Mesenchymal stem cell (in vitro differentiated cells and primary cell): ENCODE measurements at regions not wholly inside any gene's neighbourhood (a gene's known extent, or its start where the extent isn't known, plus 50 kb on each side); places are given as distances from the start of the nearest gene placed in this dataset.

ENCODE experiments used
- DNase-seq: peaks from one replicate; pipeline ENCODE4 v3.0.0-alpha.2; 2013
- H2AFZ ChIP-seq: one replicate; pipeline ENCODE4 v1.6.1; 2013; ENCODE audit warnings: low read depth, mild to moderate bottlenecking, control low read depth, inconsistent platforms, low read length, moderate library complexity
- H2AK5ac ChIP-seq: 2 replicates; pipeline ENCODE4 v1.6.1; 2013; ENCODE audit warnings: low read length, moderate library complexity, mild to moderate bottlenecking, inconsistent platforms; ENCODE audit not compliant: severe bottlenecking
- H2BK120ac ChIP-seq: one replicate; pipeline ENCODE4 v1.6.1; 2013; ENCODE audit warnings: low read depth, mild to moderate bottlenecking, inconsistent platforms, low read length, moderate library complexity
- H2BK12ac ChIP-seq, 2 experiments: one replicate each; pipeline ENCODE4 v1.6.1; 2013; ENCODE audit warnings: inconsistent platforms in 2 of 2, low read length in 2 of 2, mild to moderate bottlenecking in 2 of 2, moderate library complexity in 2 of 2, control low read depth in 1 of 2
- H2BK15ac ChIP-seq: one replicate; pipeline ENCODE4 v1.6.1; 2013; ENCODE audit warnings: mild to moderate bottlenecking, low read depth, inconsistent platforms; ENCODE audit not compliant: poor library complexity, severe bottlenecking
- H2BK5ac ChIP-seq: 2 replicates; pipeline ENCODE4 v1.6.1; 2013; ENCODE audit warnings: low read depth, mild to moderate bottlenecking, low read length, control low read depth, inconsistent platforms; ENCODE audit not compliant: poor library complexity, severe bottlenecking
- H3K14ac ChIP-seq, 2 experiments: one replicate each; pipeline ENCODE4 v1.6.1; 2013; ENCODE audit warnings: inconsistent platforms in 2 of 2, low read length in 2 of 2, control low read depth in 1 of 2, mild to moderate bottlenecking in 1 of 2, moderate library complexity in 1 of 2
- H3K18ac ChIP-seq, 2 experiments: one replicate each; pipeline ENCODE4 v1.6.1; 2013; ENCODE audit warnings: inconsistent platforms in 2 of 2, low read length in 2 of 2, control low read depth in 1 of 2, low read depth in 1 of 2, mild to moderate bottlenecking in 1 of 2
- H3K23ac ChIP-seq, 2 experiments: one replicate each; pipeline ENCODE4 v1.6.1; 2013; ENCODE audit warnings: inconsistent platforms in 2 of 2, low read length in 2 of 2, mild to moderate bottlenecking in 2 of 2, moderate library complexity in 2 of 2, control low read depth in 1 of 2
- H3K27ac ChIP-seq: 2 replicates; pipeline ENCODE4 v1.5.1; 2013; ENCODE audit warnings: mild to moderate bottlenecking, moderate library complexity, low read length, control low read depth, inconsistent platforms; ENCODE audit not compliant: poor library complexity, severe bottlenecking
- H3K27me3 ChIP-seq, 2 experiments: 2 replicates each; pipeline versions ENCODE4 v1.6.1 to v1.7.0; 2013; ENCODE audit warnings: low read length in 2 of 2, mild to moderate bottlenecking in 2 of 2, moderate library complexity in 2 of 2, control low read depth in 1 of 2, inconsistent platforms in 1 of 2; ENCODE audit not compliant: control insufficient read depth in 1 of 2, insufficient read depth in 1 of 2
- H3K36me3 ChIP-seq, 2 experiments: 2 replicates each; pipeline versions ENCODE4 v1.6.1 to v1.7.0; 2013; ENCODE audit warnings: low read length in 2 of 2, control low read depth in 1 of 2, inconsistent platforms in 1 of 2, low read depth in 1 of 2, mild to moderate bottlenecking in 1 of 2; ENCODE audit not compliant: insufficient read depth in 2 of 2, control insufficient read depth in 1 of 2
- H3K4ac ChIP-seq, 2 experiments: one replicate each; pipeline ENCODE4 v1.6.1; 2013; ENCODE audit warnings: inconsistent platforms in 2 of 2, low read length in 2 of 2, mild to moderate bottlenecking in 2 of 2, moderate library complexity in 2 of 2, control low read depth in 1 of 2, low read depth in 1 of 2
- H3K4me1 ChIP-seq: 2 replicates; pipeline ENCODE4 v1.6.1; 2013; ENCODE audit warnings: low read depth, low read length, control low read depth; ENCODE audit not compliant: control insufficient read depth, insufficient read depth
- H3K4me2 ChIP-seq: 2 replicates; pipeline ENCODE4 v1.6.1; 2013; ENCODE audit warnings: low read length, mild to moderate bottlenecking, inconsistent platforms; ENCODE audit not compliant: poor library complexity, severe bottlenecking
- H3K4me3 ChIP-seq, 2 experiments: 2 replicates each; pipeline versions ENCODE4 v1.5.1 to v1.7.0; 2013; ENCODE audit warnings: low read length in 2 of 2, mild to moderate bottlenecking in 2 of 2, control low read depth in 1 of 2, low read depth in 1 of 2; ENCODE audit not compliant: insufficient read depth in 1 of 2
- H3K79me1 ChIP-seq: replicated peaks from 2 replicates; pipeline ENCODE4 v1.6.1; 2013; ENCODE audit warnings: mild to moderate bottlenecking, control low read depth, low read length, inconsistent platforms; ENCODE audit not compliant: poor library complexity, severe bottlenecking
- H3K9ac ChIP-seq: 2 replicates; pipeline ENCODE4 v1.7.0; 2013; ENCODE audit warnings: mild to moderate bottlenecking, low read length, moderate library complexity
- H3K9me3 ChIP-seq: 2 replicates; pipeline ENCODE4 v1.7.0; 2013; ENCODE audit warnings: mild to moderate bottlenecking, low read length; ENCODE audit not compliant: control insufficient read depth
- H4K8ac ChIP-seq: one replicate; pipeline ENCODE4 v1.6.1; 2013; ENCODE audit warnings: inconsistent platforms, mild to moderate bottlenecking, low read length, moderate library complexity
- H4K91ac ChIP-seq: one replicate; pipeline ENCODE4 v1.6.1; 2013; ENCODE audit warnings: mild to moderate bottlenecking, low read length, inconsistent platforms
- WGBS: methylation state at CpG from one replicate; pipeline ENCODE4 v1.1.7; 2013; ENCODE audit warnings: mixed read lengths; 5-methylcytosine and 5-hydroxymethylcytosine counted together

- H4K91ac ChIP-seq, result no peak overlapping the region
- H3K23ac ChIP-seq, result no peak overlapping the region
- H2BK15ac ChIP-seq, result no peak overlapping the region
- H2BK12ac ChIP-seq, result no peak overlapping the region
- H3K9me3 ChIP-seq, result no peaks in the 10 kb centered on the region
- no peaks in the 10 kb centered on the region for H3K79me1 ChIP-seq
- DNase-seq, result peak; percentile 84
- no peak overlapping the region for H2AFZ ChIP-seq
- H3K27ac ChIP-seq, result no peak overlapping the region
- H3K18ac ChIP-seq, result no peak overlapping the region
- WGBS, result 85% methylated on average over 10 of the region's 17 CpGs
- H2BK120ac ChIP-seq, result no peak overlapping the region
- no peak overlapping the region for H2AK5ac ChIP-seq
- no peaks in the 10 kb centered on the region for H3K36me3 ChIP-seq
- H3K4me1 ChIP-seq, result peaks cover 4% of the 10 kb centered on the region
- H2BK5ac ChIP-seq, result no peak overlapping the region
- no peak overlapping the region for H3K4ac ChIP-seq
- H3K27me3 ChIP-seq, result peaks cover 14 to 28% of the 10 kb centered on the region in 2 experiments
- no peak overlapping the region for H3K14ac ChIP-seq
- H3K4me2 ChIP-seq, result no peak overlapping the region
- H3K9ac ChIP-seq, result no peak overlapping the region
- no peak overlapping the region for H3K4me3 ChIP-seq
- no peak overlapping the region for H4K8ac ChIP-seq
Observed at GRCh38 chr16:11407047-11407982, 62.1 kb downstream of the RMI2 start.

GRCh38 chr16:11408216-11408615 is 63.0 kb downstream of the RMI2 start:
- Histone ChIP-seq H2BK12ac (no peak overlapping the region), H2AK5ac (no peak overlapping the region), H3K18ac (no peak overlapping the region), H3K9me3 (no peaks in the 10 kb centered on the region), H2AFZ (no peak overlapping the region), H3K79me1 (no peaks in the 10 kb centered on the region), H4K91ac (no peak overlapping the region), H3K23ac (no peak overlapping the region), H2BK15ac (no peak overlapping the region), H4K8ac (no peak overlapping the region), H3K9ac (no peak overlapping the region), H2BK120ac (no peak overlapping the region), H2BK5ac (no peak overlapping the region), H3K4me2 (no peak overlapping the region), H3K4me1 (peaks cover 4% of the 10 kb centered on the region), H3K36me3 (no peaks in the 10 kb centered on the region), H3K4me3 (no peak overlapping the region), H3K14ac (no peak overlapping the region), H3K4ac (no peak overlapping the region), H3K27me3 (peaks cover 14 to 28% of the 10 kb centered on the region in 2 experiments), H3K27ac (no peak overlapping the region)
- 85% methylated on average over 8 of the region's 8 CpGs for WGBS
- no peak for DNase-seq

DNA sequence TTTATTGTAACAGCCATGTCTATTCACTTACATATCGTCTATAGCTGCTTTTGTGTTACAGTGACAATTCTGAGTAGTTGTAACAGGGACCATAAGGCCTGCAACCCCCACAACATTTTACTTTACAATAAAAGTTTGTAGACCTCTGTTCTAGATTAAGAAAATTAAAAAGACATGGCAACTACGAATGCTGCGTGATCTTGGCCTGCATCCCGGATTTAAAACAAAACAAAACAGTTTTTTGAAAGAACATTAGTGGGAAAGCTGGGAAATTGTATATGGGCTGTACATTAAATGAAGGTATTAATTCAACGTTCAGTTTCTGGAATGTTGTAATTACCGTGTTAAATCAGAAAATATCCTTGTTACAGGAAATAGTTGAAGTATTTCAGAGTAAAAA is 64.1 kb downstream of the RMI2 start:
- H2BK120ac ChIP-seq, result no peak overlapping the region
- WGBS, result 91% methylated on average over 5 of the region's 6 CpGs
- H3K18ac ChIP-seq, result no peak overlapping the region
- no peak overlapping the region for H3K4ac ChIP-seq
- H3K9ac ChIP-seq, result peak overlapping the region; percentile 43
- no peak overlapping the region for H3K4me3 ChIP-seq
- no peak overlapping the region for H3K4me2 ChIP-seq
- H2BK12ac ChIP-seq, result no peak overlapping the region
- no peak overlapping the region for H4K8ac ChIP-seq
- peaks cover 4% of the 10 kb centered on the region for H3K4me1 ChIP-seq
- H3K79me1 ChIP-seq, result no peaks in the 10 kb centered on the region
- no peak overlapping the region for H2AK5ac ChIP-seq
- no peaks in the 10 kb centered on the region for H3K36me3 ChIP-seq
- peaks cover 16 to 29% of the 10 kb centered on the region in 2 experiments for H3K27me3 ChIP-seq
- H3K27ac ChIP-seq, result no peak overlapping the region
- H4K91ac ChIP-seq, result no peak overlapping the region
- H3K14ac ChIP-seq, result no peak overlapping the region
- H2AFZ ChIP-seq, result no peak overlapping the region
- no peaks in the 10 kb centered on the region for H3K9me3 ChIP-seq
- H2BK5ac ChIP-seq, result no peak overlapping the region
- no peak for DNase-seq
- H3K23ac ChIP-seq, result no peak overlapping the region
- no peak overlapping the region for H2BK15ac ChIP-seq

DNA sequence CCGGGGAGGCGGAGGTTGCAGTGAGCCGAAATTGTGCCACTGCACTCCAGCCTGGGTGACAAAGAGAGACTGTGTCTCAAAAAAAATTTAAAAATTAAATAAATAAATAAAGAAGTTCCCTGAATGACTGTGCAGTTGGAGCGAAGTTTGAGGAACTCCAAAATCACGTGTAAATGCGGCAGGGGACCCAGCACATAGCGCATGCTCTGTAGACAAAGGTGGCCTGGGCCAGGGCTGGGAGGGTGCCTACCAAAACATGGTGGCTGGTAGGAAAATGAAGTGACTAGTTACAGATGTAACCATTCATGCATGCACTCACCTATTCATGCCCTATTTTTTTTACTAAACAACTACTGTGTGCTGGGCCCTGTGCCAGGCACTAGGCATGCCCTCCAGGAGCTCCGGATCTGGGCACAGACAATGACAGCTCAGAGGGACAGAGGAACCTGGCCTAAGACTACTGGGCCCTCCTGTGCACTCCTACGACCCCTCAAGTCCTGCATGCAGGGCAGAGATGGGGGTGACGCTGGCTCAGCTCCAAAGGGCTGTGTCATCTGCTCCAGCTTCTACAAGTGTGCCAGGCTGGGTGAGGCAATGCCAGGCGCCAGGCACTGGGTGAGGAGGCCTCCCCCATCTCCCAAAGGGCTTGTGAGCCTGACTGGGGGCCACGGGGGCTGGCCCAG is 65.3 kb downstream of the RMI2 start:
- no peaks in the 10 kb centered on the region for H3K79me1 ChIP-seq
- no peak overlapping the region for H3K4me3 ChIP-seq
- peaks cover 19 to 30% of the 10 kb centered on the region in 2 experiments for H3K27me3 ChIP-seq
- DNase-seq, result no peak
- no peaks in the 10 kb centered on the region for H3K9me3 ChIP-seq
- 80% methylated on average over 10 of the region's 12 CpGs for WGBS
- no peak overlapping the region for H2AFZ ChIP-seq
- H3K4ac ChIP-seq, result no peak overlapping the region
- no peak overlapping the region for H4K91ac ChIP-seq
- H2BK120ac ChIP-seq, result no peak overlapping the region
- H4K8ac ChIP-seq, result no peak overlapping the region
- H3K4me1 ChIP-seq, result peaks cover 4% of the 10 kb centered on the region
- no peaks in the 10 kb centered on the region for H3K36me3 ChIP-seq
- no peak overlapping the region for H3K9ac ChIP-seq
- no peak overlapping the region for H2BK5ac ChIP-seq
- H2BK15ac ChIP-seq, result no peak overlapping the region
- H3K4me2 ChIP-seq, result no peak overlapping the region
- H3K23ac ChIP-seq, result no peak overlapping the region
- no peak overlapping the region for H3K14ac ChIP-seq
- H2BK12ac ChIP-seq, result no peak overlapping the region
- no peak overlapping the region for H3K18ac ChIP-seq
- no peak overlapping the region for H3K27ac ChIP-seq
- no peak overlapping the region for H2AK5ac ChIP-seq
